Gastroesophageal sphincter (tissue), 4 donors: ENCODE measurements at regions not wholly inside any gene's neighbourhood (a gene's known extent, or its start where the extent isn't known, plus 50 kb on each side); places are given as distances from the start of the nearest gene placed in this dataset.

Experiments used
- ATAC-seq: fragments of 150-250 bp; one replicate; pipeline ENCODE4 v1.9.1; 2016; ENCODE audit warnings: mild to moderate bottlenecking, moderate library complexity
- H3K27ac ChIP-seq, 4 donors: fragments of 200-600 bp; sonication (generic) in 3 of 4; 1 replicate in 3 of 4; 2 replicates in 1 of 4; pipeline ENCODE4 v1.5.1; 2016 to 2019
- H3K27me3 ChIP-seq: fragments of 200-600 bp; sonication (generic); one replicate; pipeline ENCODE4 v1.5.1; 2019
- H3K36me3 ChIP-seq, 2 donors: fragments of 200-600 bp; sonication (generic); one replicate each; pipeline ENCODE4 v1.5.1; 2019; ENCODE audit warnings: control low read depth in 1 of 2
- H3K4me1 ChIP-seq, 3 donors: fragments of 200-600 bp; sonication (generic); 1 replicate in 2 of 3; 2 replicates in 1 of 3; pipeline ENCODE4 v1.5.1; 2016 to 2019; ENCODE audit warnings: control low read depth in 2 of 3
- H3K4me3 ChIP-seq, 2 donors: fragments of 200-600 bp; sonication (generic); one replicate each; pipeline ENCODE4 v1.5.1; 2019; ENCODE audit warnings: mild to moderate bottlenecking in 1 of 2, moderate library complexity in 1 of 2
- H3K9me3 ChIP-seq, 3 donors: fragments of 200-600 bp; sonication (generic); one replicate each; pipeline ENCODE4 v1.5.1; 2017 to 2019; ENCODE audit warnings: control low read depth in 2 of 3
- CTCF ChIP-seq, 4 experiments: fragments of 200-600 bp in 2 of 4; fragments of 450-650 bp in 2 of 4; sonication (generic) in 1 of 4; IDR thresholded peaks; one replicate each; pipeline ENCODE4 v1.5.1; 2017 to 2019; ENCODE audit warnings: antibody characterized with exemption in 4 of 4, mild to moderate bottlenecking in 2 of 4, moderate library complexity in 2 of 4
- EP300 ChIP-seq: sonication (generic); formaldehyde crosslinking; IDR thresholded peaks from one replicate; pipeline ENCODE4 v1.6.1; 2017; ENCODE audit warnings: antibody characterized with exemption, mild to moderate bottlenecking
- POLR2A ChIP-seq, 2 donors: fragments of 450-650 bp; IDR thresholded peaks; one replicate each; pipeline ENCODE4 v1.6.1; 2017; ENCODE audit warnings: antibody characterized with exemption in 2 of 2, mild to moderate bottlenecking in 2 of 2, moderate library complexity in 1 of 2
- POLR2AphosphoS5 ChIP-seq: sonication (generic); formaldehyde crosslinking; IDR thresholded peaks from one replicate; pipeline ENCODE4 v1.6.1; 2017; ENCODE audit warnings: antibody characterized with exemption
- WGBS, 2 donors: methylation state at CpG; one replicate each; pipeline ENCODE4 v1.1.5; 2018; ENCODE audit warnings: low coverage in 1 of 2; 5-methylcytosine and 5-hydroxymethylcytosine counted together

GRCh38 chr5:28914297-28914696 lies 1875.9 kb upstream of the CDH9 start:
- 28 to 60% methylated on average over 2 of the region's 2 CpGs for WGBS, 2 donors
- no peaks in the 10 kb centered on the region for H3K4me1 ChIP-seq

GRCh38 chr5:28903643-28904042 lies 1865.3 kb upstream of the CDH9 start:
- no peaks in the 10 kb centered on the region for H3K4me1 ChIP-seq

More at GRCh38 chr5:28914297-28914696, 1875.9 kb upstream of the CDH9 start:
- ATAC-seq = no peak
- H3K9me3 ChIP-seq = no peaks in the 10 kb centered on the region
- H3K27ac ChIP-seq = no peak overlapping the region
- H3K27me3 ChIP-seq = no peaks in the 10 kb centered on the region
- no peaks in the 10 kb centered on the region for H3K36me3 ChIP-seq
- TF ChIP-seq POLR2A (IDR thresholded peaks at IDR 0.05) (no peak), CTCF (IDR thresholded peaks at IDR 0.05) (no peak), EP300 (no peak), POLR2AphosphoS5 (no peak)
- no peak overlapping the region for H3K4me3 ChIP-seq

GRCh38 chr5:28896949-28897348 lies 1858.6 kb upstream of the CDH9 start:
- Histone ChIP-seq H3K36me3 (no peaks in the 10 kb centered on the region), H3K4me3 (no peak overlapping the region), H3K4me1 (no peaks in the 10 kb centered on the region), H3K27ac (no peak overlapping the region), H3K27me3 (no peaks in the 10 kb centered on the region), H3K9me3 (no peaks in the 10 kb centered on the region)
- TF ChIP-seq POLR2A (IDR thresholded peaks at IDR 0.05) = no peak
- no peak for TF ChIP-seq POLR2AphosphoS5
- no peak for TF ChIP-seq EP300
- TF ChIP-seq CTCF (IDR thresholded peaks at IDR 0.05) = no peak
- no peak for ATAC-seq

More at GRCh38 chr5:28903643-28904042, 1865.3 kb upstream of the CDH9 start:
- H3K9me3 ChIP-seq = no peaks in the 10 kb centered on the region
- TF ChIP-seq CTCF (IDR thresholded peaks at IDR 0.05) = no peak
- no peak for TF ChIP-seq EP300
- no peak for TF ChIP-seq POLR2AphosphoS5
- no peak for TF ChIP-seq POLR2A (IDR thresholded peaks at IDR 0.05)
- H3K36me3 ChIP-seq = no peaks in the 10 kb centered on the region
- H3K27me3 ChIP-seq = no peaks in the 10 kb centered on the region
- no peak for ATAC-seq
- H3K4me3 ChIP-seq = no peak overlapping the region
- no peak overlapping the region for H3K27ac ChIP-seq

DNA sequence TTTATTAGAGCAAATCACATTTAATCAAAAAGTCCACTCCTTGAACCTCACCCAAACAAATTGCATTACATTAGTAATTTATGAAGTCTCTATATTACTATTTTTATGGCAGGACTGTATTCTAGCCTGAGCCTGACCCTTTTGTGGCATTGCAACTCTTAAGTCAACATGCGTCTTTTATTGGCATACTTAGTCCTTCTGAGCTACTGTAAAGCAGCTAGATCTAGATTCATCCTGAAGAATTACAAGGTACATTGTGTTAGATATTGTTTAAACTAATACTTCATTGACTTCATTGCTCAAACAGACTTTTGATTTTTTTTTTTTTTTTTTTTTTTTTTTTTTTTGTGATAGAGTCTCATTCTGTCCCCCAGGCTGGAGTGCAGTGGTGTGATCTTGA lies 1842.5 kb upstream of the CDH9 start:
- Histone ChIP-seq H3K27me3 (no peaks in the 10 kb centered on the region), H3K9me3 (peaks cover 0 to 19% (median 0%) of the 10 kb centered on the region in 3 donors), H3K27ac (no peak overlapping the region), H3K4me3 (no peak overlapping the region), H3K4me1 (no peaks in the 10 kb centered on the region), H3K36me3 (no peaks in the 10 kb centered on the region)
- ATAC-seq = no peak
- TF ChIP-seq POLR2AphosphoS5 (no peak), EP300 (no peak), POLR2A (IDR thresholded peaks at IDR 0.05) (no peak), CTCF (IDR thresholded peaks at IDR 0.05) (no peak)
- WGBS, 2 donors = 80 to 90% methylated on average over 1 of the region's 1 CpG

GRCh38 chr5:28877050-28877449 lies 1838.7 kb upstream of the CDH9 start:
- no peaks in the 10 kb centered on the region for H3K27me3 ChIP-seq

More at GRCh38 chr5:28877050-28877449, 1838.7 kb upstream of the CDH9 start:
- Histone ChIP-seq H3K36me3 (no peaks in the 10 kb centered on the region), H3K9me3 (peaks cover 0 to 10% (median 0%) of the 10 kb centered on the region in 3 donors), H3K4me3 (no peak overlapping the region), H3K27ac (no peak overlapping the region), H3K4me1 (no peaks in the 10 kb centered on the region)
- TF ChIP-seq CTCF (IDR thresholded peaks at IDR 0.05) = no peak
- no peak for TF ChIP-seq POLR2A (IDR thresholded peaks at IDR 0.05)
- no peak for TF ChIP-seq POLR2AphosphoS5
- no peak for TF ChIP-seq EP300
- ATAC-seq = no peak
